ENCODE measurements at regions not wholly inside any gene's neighbourhood (a gene's known extent, or its start where the extent isn't known, plus 50 kb on each side); places are given as distances from the start of the nearest gene placed in this dataset.

- H3K79me2 ChIP-seq (ENCODE audit: insufficient read depth, low read length), result no peaks in the 10 kb centered on the region
- no peaks in the 10 kb centered on the region for H4K20me1 ChIP-seq (ENCODE audit: insufficient read depth, low read length)
- no peak for TF ChIP-seq EZH2 (IDR thresholded peaks at IDR 0.05; ENCODE audit: insufficient read depth, low read length)
- no peak for TF ChIP-seq CTCF (IDR thresholded peaks at IDR 0.05; ENCODE audit: insufficient read depth, low read depth, low read length)
- no peak overlapping the region for H3K27ac Mint-ChIP-seq (ENCODE audit: unreplicated experiment)
- no peaks in the 10 kb centered on the region for H3K4me1 ChIP-seq (ENCODE audit: insufficient read depth, low read length)
- H3K36me3 Mint-ChIP-seq (ENCODE audit: low read depth, unreplicated experiment), result no peaks in the 10 kb centered on the region
- no peak overlapping the region for H3K4me2 ChIP-seq (ENCODE audit: low read length)
- H3K9me3 Mint-ChIP-seq (ENCODE audit: unreplicated experiment), result no peaks in the 10 kb centered on the region
- no peak overlapping the region for H3K27ac ChIP-seq (ENCODE audit: low read depth, low read length)
- H3K36me3 ChIP-seq (ENCODE audit: insufficient read depth, low read length), result no peaks in the 10 kb centered on the region
- H3K27me3 ChIP-seq (ENCODE audit: insufficient read depth, low read length), result no peaks in the 10 kb centered on the region
- H3K9ac ChIP-seq (ENCODE audit: low read length), result no peak overlapping the region
- no peak overlapping the region for H3K4me3 Mint-ChIP-seq (ENCODE audit: unreplicated experiment)
- DNase-seq (ENCODE audit: low read depth), result no peak
- no peak for FAIRE-seq
- no peaks in the 10 kb centered on the region for H3K9me3 ChIP-seq (ENCODE audit: insufficient read depth, low read depth, low read length)
- no peaks in the 10 kb centered on the region for H3K27me3 Mint-ChIP-seq (ENCODE audit: low read depth, unreplicated experiment)
- no peak overlapping the region for H2AFZ ChIP-seq (ENCODE audit: low read depth, low read length)
- no peak overlapping the region for H3K4me3 ChIP-seq (ENCODE audit: insufficient read depth, low read depth, low read length)
- H3K4me1 Mint-ChIP-seq (ENCODE audit: low read depth, unreplicated experiment), result no peaks in the 10 kb centered on the region
Measured at GRCh38 chr10:10047426-10047825, 970.2 kb upstream of the CELF2 start.

GRCh38 chr10:10053051-10053450 is 964.6 kb upstream of the CELF2 start:
- Histone ChIP-seq H3K4me3 (ENCODE audit: insufficient read depth, low read depth, low read length) (no peak overlapping the region), H3K79me2 (ENCODE audit: insufficient read depth, low read length) (no peaks in the 10 kb centered on the region), H2AFZ (ENCODE audit: low read depth, low read length) (no peak overlapping the region), H3K36me3 (ENCODE audit: insufficient read depth, low read length) (no peaks in the 10 kb centered on the region), H3K9me3 (ENCODE audit: insufficient read depth, low read depth, low read length) (no peaks in the 10 kb centered on the region), H3K4me1 (ENCODE audit: insufficient read depth, low read length) (no peaks in the 10 kb centered on the region), H3K4me2 (ENCODE audit: low read length) (no peak overlapping the region), H3K27me3 (ENCODE audit: insufficient read depth, low read length) (no peaks in the 10 kb centered on the region), H4K20me1 (ENCODE audit: insufficient read depth, low read length) (no peaks in the 10 kb centered on the region), H3K9ac (ENCODE audit: low read length) (no peak overlapping the region), H3K27ac (ENCODE audit: low read depth, low read length) (no peak overlapping the region)
- H3K9me3 Mint-ChIP-seq (ENCODE audit: unreplicated experiment), result no peaks in the 10 kb centered on the region
- no peaks in the 10 kb centered on the region for H3K27me3 Mint-ChIP-seq (ENCODE audit: low read depth, unreplicated experiment)
- no peak overlapping the region for H3K4me3 Mint-ChIP-seq (ENCODE audit: unreplicated experiment)
- peak; percentile 2 for DNase-seq (ENCODE audit: low read depth)
- no peaks in the 10 kb centered on the region for H3K4me1 Mint-ChIP-seq (ENCODE audit: low read depth, unreplicated experiment)
- no peak overlapping the region for H3K27ac Mint-ChIP-seq (ENCODE audit: unreplicated experiment)
- no peak for FAIRE-seq
- H3K36me3 Mint-ChIP-seq (ENCODE audit: low read depth, unreplicated experiment), result no peaks in the 10 kb centered on the region
- TF ChIP-seq EZH2 (IDR thresholded peaks at IDR 0.05; ENCODE audit: insufficient read depth, low read length) (no peak), CTCF (IDR thresholded peaks at IDR 0.05; ENCODE audit: insufficient read depth, low read depth, low read length) (no peak)

- no peaks in the 10 kb centered on the region for H3K4me1 Mint-ChIP-seq (ENCODE audit: low read depth, unreplicated experiment)
- H3K27me3 ChIP-seq (ENCODE audit: insufficient read depth, low read length), result no peaks in the 10 kb centered on the region
- H3K27ac ChIP-seq (ENCODE audit: low read depth, low read length), result no peak overlapping the region
- H3K4me2 ChIP-seq (ENCODE audit: low read length), result no peak overlapping the region
- no peak overlapping the region for H3K9ac ChIP-seq (ENCODE audit: low read length)
- no peak overlapping the region for H3K4me3 ChIP-seq (ENCODE audit: insufficient read depth, low read depth, low read length)
- no peak overlapping the region for H3K27ac Mint-ChIP-seq (ENCODE audit: unreplicated experiment)
- H2AFZ ChIP-seq (ENCODE audit: low read depth, low read length), result no peak overlapping the region
- FAIRE-seq (no peak), DNase-seq (ENCODE audit: low read depth) (no peak)
- no peaks in the 10 kb centered on the region for H3K9me3 ChIP-seq (ENCODE audit: insufficient read depth, low read depth, low read length)
- no peaks in the 10 kb centered on the region for H3K27me3 Mint-ChIP-seq (ENCODE audit: low read depth, unreplicated experiment)
- no peak for TF ChIP-seq CTCF (IDR thresholded peaks at IDR 0.05; ENCODE audit: insufficient read depth, low read depth, low read length)
- TF ChIP-seq EZH2 (IDR thresholded peaks at IDR 0.05; ENCODE audit: insufficient read depth, low read length), result no peak
- H3K4me3 Mint-ChIP-seq (ENCODE audit: unreplicated experiment), result no peak overlapping the region
- H3K36me3 Mint-ChIP-seq (ENCODE audit: low read depth, unreplicated experiment), result no peaks in the 10 kb centered on the region
- H3K4me1 ChIP-seq (ENCODE audit: insufficient read depth, low read length), result no peaks in the 10 kb centered on the region
- H4K20me1 ChIP-seq (ENCODE audit: insufficient read depth, low read length), result no peaks in the 10 kb centered on the region
- no peaks in the 10 kb centered on the region for H3K79me2 ChIP-seq (ENCODE audit: insufficient read depth, low read length)
- no peaks in the 10 kb centered on the region for H3K36me3 ChIP-seq (ENCODE audit: insufficient read depth, low read length)
- no peaks in the 10 kb centered on the region for H3K9me3 Mint-ChIP-seq (ENCODE audit: unreplicated experiment)
Measured at GRCh38 chr10:10054466-10054865, 963.2 kb upstream of the CELF2 start.
